HG03565 (cell line): ENCODE measurements at regions not wholly inside any gene's neighbourhood (a gene's known extent, or its start where the extent isn't known, plus 50 kb on each side); places are given as distances from the start of the nearest gene placed in this dataset.

Experiments used
- ATAC-seq: cut with Tn5 transposase; IDR thresholded peaks from one replicate; pipeline ENCODE4 v1.9.1; 2021; ENCODE audit warnings: mild to moderate bottlenecking, moderate library complexity; ENCODE audit not compliant: unreplicated experiment

DNA sequence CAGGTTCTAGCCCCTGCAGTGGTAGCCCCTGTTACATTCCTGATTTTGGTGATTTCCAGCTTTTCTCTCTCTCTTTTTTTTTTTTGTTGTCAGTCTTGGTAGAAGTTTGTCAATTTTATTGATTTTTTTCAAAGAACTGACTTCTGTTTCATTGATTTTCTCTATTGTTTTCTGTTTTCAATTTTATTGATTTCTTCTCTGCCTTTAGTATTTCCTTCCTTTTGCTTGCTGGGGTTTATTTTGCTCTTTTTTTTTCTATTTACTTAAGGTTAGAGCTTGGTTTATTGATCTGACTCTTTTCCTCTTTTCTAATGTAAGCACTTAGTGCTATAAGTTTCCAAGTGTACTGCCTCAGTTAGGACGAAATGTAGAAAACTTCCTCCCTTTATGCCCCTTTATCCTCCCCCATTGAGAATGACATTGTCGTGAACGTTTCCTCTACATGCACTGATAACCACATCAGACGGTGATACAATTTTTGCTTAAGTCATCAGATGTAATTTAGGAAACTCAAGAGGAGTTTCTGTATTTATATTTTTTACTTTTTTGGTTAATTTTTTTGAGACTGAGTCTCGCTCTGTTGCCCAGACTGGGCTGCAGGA is 81.1 kb upstream of the HS6ST1 start:
- ATAC-seq, result no peak

DNA sequence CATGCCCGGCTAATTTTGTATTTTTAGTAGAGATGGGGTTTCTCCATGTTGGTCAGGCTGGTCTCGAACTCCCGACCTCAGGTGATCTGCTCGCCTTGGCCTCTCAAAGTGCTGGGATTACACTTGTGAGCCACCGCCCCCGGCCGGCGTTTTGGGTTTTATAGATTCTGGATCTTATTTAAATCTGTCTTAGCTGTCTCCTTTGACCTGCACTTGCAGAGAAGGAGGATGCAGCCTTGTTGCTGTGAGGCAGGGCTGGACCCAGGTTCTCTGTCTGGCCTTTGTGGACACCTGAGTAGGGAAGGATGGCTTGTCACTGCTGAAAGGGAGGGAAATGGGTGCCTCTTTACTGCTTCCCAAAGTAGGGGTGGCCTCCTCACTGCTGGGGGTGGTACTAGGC is 83.0 kb upstream of the HS6ST1 start:
- ATAC-seq, result no peak

DNA sequence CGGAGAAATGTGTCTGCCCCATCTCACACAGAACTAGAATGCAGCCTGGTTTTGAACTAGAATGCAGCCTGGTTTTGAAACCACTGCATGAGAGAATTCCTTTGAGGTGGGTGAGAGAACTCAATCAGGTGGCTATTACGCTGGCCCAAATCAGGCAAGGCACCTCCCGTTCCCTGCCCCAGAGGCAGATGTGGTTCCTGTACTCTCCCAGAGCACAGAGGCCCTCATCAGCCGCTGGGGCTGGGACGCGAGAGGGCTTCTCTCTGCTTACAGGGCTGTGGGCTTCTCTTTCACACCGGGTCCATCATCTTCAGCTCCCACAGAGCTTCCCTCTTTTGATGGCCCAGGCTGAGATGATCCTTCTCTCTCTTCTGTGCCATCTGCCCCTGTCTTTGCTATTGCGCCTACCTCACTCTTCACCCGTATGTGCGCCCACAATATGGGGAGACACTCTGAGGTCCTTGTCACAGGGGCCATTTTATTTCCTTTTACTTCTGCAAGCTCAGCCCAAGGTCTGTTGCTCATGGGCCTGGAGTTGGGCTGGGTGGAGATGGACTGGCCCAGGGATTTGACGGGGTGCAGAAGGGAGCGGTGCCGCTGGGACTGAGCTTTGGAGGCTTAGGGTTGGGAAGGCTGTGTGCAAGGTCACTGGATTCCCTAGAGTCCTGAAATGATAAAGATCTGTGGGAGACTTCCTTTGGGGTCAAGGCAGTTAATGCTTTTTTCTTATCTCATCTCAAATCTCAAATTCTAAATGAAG is 84.4 kb upstream of the HS6ST1 start:
- ATAC-seq, result no peak

DNA sequence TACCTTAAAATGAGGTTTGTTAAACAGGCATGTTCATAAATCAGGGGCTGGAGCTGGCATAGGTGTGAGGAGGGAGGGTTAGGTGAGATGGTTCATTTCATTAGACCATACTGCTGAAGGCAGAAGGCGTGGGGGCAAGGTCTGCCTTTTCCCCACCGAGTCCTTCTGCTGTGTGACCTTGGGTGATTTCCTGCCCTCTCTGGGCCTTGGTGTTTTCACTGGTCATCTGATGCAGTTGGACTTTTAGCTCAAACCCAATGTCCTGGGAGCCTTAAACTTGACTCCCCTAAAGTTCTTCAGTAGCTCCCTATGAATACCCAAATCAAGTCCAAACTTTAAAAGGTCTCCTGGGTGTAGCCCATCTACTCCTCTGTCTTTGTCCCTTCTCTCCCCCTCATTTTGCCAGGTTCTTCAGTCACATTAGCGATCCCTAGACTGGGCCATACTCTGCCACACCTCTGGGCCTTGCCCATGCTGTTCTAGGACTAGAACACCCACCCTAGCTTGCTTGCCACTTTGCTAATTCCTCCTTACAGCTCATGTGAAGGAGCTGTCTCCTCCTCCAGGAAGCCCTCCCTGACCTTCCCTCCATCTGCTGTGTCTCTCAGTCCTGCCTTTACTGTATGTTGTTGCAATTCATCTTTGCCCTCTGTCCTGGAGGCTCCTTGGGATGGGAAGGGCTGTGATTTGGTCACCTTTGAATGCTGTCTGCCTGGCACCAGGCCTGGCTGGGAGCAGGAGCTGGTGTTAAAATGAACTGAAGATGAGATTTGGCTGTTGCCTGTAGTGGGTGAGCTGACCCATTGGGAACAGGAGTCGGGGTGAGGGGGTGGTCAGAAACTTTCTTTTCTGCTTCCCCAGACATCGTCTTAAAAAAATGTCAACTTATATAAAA is 85.4 kb upstream of the HS6ST1 start:
- no peak for ATAC-seq

DNA sequence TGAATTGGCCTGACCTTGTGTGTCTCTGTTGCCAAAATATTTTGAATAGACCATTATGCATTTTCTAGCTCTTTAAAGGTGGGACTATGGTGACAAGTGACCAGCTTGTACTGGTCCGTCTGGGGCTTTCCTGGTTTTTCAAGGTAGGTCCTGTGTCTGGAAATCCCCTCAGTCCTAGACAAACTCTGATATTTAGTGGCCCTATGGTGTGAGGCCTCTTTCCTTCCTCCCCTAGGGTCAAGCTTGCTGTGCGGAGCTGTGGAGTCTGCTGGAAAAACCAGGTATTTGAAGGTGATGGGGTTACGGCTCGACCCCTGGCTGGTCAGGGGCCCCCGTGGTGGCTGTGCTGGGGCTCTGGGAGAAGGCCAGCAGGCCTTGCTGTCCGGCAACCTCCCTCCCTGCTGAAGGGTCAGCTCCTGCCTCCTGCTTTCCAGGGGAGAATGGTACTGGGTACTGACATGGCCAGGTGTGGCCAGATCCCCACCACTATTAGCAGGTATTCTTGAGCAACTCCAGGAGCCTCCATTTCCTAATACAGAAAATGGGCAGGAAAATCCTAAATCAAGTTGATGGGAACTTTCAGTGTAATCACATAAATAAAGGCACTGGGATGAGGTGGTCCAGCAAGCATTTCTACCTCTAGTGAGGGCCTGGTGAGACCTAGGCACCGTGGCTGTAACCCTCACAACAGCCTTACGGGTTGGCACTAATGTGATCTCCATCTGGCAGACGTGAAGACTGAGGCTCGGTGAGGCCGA is 86.2 kb upstream of the HS6ST1 start:
- ATAC-seq, result no peak

DNA sequence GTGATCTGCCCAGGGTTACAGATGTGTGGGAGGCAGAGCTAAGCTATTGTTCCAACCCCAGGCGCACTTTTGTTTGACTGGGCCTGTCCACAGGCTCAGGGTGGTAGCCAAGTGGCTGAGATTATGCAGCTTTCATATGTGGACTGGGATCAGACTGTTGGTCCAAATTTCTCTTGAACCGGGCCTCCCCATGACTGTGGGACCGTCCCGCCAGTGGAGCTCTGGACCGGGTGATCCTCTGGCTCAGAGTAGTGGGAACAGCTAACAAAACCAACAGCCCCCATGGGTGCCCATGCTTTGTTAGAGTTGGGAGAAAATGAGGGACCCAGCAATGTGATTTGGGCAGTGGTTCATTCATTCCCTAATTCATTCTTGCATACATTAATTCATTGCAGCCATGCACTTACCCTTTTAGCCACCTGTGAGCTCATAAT is 86.8 kb upstream of the HS6ST1 start:
- ATAC-seq, result no peak

DNA sequence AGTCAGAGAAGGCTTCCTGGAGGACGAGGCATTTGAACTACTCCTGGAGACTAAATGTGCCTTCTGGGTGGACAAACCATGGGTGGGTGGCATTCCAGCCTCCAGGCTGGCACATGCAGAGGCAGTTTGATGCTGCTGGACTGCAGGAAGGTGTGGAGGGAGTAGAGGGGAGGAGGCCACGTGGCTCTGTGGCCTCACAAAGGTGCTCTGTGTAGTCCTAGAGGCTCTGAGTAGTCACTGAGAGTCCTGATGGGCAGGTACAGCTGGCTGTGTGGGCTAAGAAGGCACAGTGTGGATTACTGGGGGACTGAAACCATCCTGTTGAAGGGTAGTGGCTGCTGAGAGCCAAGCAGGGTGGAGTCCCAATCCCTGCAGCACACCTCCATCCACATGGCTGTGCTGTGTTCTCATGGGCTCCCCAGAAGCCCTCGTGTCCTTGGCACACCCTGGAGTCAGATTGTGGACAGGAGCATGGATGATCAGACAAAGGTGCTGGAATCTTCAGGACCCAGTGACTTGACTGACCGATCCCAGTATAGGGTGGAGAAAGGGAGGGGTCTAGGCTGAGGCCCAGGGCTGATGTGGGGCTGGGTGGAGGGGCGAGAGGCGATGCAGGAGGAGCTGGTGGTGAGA is 87.4 kb upstream of the HS6ST1 start:
- ATAC-seq, result no peak

DNA sequence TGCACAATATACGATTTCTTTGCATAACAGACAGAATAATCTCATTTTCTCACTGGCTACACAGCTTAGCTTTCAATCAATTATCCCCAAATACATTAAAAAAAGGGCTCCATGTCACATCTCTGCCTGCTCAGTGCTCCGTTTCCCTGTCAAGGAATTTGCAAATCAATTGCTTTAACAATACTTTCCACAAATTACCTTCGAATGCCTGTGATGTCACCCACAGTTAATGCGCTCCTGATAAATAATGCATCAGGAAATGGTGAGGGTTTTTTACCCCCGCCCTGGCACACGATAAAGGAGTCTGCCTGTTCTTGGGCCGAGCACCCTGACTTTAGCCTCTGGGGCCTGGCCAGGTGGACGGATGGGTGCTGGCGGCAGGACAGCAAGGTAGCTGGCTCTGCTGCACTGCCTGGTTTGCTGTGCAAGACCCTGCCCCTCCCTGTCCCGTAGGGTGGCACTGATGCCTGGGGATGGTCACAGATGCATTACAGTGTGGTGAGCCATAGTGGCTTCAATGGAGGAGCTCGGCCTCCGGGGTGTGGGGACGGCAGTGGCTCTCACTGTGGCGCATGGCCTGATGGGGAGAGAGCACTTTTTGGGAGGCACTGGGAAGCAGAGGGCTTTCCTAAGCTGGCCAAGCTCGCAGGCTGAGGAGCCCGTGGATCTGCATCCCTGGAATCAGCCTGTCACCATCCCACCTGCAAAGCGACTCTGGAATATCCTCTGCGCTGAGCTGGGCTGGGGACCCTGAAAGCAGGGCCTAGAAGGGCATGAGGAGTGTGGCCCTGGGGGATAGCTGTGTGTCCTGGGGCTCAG is 88.3 kb upstream of the HS6ST1 start:
- no peak for ATAC-seq

DNA sequence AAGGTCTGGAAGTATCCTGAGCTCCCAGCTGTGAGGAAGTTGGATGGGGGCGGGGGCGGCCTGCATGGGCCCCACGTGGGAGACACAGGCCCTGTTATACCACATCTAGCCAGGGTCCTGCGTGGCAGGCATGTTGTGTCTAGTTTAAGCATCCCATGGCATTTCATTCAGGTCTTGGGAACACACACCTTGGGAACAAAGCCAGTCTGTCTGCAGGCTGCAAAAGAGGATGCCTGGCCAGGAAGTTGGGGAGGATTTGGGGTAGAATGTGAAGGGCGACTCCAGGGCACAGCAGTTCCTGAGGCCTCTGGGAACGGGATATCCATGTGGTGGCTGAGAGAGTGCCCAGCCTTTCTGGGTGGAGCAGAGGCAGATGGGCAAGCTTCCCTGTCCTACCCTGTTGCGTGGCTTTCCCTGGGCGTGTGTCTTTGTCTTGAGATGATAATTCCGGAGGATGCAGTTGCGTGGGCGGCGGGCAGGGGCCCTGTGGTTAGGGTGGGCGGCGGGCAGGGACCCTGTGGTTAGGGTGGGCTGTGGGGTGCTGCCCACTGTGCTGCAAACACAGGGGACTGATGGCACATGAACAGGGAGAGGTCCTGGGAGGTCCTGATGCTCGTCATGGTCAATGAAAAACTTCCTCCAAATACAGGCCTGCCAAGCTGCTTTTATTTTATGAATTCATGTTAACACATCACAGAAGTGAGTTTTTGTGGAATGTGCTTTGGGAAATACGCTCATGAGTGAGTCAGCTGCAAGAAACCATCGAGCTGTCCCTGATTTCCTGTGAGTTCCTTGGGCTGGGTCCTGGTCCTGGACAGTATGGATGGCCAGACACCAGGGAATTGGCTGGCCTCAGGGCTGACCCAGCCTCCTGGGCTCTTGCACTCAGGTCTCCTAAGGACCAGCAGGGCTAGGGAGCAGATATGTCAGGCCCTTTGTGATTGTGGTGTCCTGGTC is 90.0 kb upstream of the HS6ST1 start:
- no peak for ATAC-seq

DNA sequence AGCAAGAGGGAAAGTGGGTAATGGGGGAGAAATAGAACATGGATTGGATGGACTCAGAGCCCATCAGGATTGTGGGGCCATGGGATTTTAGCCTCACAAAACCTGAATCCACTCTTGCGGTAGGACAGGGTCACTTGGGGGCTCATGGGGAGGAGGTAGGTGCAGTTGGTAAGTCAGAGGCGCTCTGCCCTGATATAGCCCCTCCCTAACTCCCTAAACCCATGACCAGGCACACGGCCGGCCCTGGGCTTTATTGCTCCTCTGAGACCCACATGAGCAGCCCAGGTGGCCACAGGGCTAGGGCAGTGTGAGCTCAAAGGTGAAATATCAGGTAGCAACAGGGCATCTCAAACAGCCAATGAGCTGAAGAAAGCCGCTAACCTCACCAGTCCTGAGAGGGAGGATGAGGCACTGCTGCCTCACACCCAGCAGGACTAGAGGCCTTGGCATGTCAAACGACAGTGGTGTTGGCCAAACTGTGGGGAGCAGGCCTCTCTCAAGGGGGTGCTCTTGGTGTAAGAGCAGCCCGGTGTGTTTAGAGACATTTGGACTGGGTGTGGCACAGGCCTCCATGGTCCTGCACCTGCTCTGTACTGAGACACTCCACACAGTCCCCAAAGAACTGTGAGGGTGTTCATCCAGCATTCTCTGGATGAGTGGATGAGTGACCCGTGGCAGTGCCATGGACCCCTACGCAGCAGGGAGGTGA is 90.8 kb upstream of the HS6ST1 start:
- ATAC-seq, result no peak

DNA sequence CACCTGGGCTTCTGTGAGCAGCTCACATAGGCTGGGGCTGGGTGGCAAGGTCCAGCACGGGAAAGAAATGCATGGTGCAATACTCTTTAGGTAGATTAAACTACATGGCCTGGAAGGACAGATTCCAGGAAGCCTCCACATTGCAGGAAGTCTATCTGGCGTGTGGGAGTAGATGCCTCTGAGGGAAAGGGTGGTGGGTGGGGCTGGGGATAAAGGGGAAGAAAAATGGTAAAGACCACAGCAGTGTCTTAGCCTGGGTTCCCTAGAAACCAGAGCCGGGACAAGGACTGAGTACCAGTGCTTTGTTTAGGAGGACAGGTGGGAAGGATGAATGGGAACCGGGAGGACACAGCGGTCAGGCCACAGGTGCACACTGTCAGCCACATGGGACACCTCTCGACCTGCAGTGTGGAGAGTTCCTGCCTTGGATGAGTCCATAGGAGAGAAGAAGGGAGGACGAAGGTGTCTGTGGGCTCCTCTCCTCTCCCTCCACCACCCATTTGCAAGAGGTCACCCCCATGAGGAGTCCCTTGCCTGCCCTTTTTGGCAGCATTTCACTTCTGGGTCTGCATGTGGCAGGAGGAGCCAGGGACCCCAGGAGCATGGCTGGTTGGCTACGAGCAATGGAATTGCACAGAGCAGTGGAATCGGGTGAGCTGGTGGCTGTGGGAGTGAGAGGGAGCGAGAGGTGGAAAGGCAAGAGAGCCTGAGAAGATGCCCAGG is 91.5 kb upstream of the HS6ST1 start:
- ATAC-seq, result no peak

DNA sequence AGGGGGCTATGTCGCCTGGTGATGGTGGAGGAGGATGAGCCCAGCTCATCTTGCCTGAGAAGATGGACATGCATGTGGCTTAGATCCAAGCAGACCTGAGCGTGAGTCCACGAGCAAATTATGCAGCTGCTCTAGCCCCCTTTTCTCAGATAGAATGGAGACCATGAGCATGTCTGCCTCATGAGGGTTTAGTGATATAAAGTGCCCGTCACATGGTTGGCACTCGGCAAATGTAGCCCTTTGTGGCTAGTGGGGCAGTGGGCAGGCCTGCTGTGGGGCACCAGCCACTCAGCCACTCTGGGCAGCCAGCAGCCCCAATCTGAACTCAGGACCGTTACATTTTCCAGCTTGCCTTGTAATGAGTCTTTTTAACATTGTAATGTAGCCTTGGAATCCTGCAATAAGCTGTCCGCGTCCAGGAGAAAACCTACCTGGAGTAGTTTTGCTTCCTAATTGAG is 92.1 kb upstream of the HS6ST1 start:
- ATAC-seq, result no peak

DNA sequence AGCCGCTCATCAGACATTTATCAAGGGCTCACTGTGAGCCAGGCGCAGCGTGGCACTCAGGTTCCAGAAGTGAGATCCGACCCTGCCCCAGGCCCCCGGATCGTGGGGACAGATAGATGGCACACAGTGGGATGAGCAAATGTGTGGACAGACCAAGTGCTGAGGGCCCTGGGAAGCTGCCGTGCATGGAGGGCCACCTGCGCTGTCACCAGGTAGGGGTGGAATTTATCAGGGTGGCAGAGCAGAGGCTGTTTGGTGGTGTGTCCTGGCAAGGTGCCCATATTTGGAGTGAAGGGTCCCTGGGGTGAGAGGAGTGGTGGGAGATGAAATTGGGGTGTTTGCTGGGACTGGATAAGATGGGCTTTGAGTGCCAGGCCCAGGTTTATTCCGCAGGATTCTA is 92.8 kb upstream of the HS6ST1 start:
- ATAC-seq, result no peak

DNA sequence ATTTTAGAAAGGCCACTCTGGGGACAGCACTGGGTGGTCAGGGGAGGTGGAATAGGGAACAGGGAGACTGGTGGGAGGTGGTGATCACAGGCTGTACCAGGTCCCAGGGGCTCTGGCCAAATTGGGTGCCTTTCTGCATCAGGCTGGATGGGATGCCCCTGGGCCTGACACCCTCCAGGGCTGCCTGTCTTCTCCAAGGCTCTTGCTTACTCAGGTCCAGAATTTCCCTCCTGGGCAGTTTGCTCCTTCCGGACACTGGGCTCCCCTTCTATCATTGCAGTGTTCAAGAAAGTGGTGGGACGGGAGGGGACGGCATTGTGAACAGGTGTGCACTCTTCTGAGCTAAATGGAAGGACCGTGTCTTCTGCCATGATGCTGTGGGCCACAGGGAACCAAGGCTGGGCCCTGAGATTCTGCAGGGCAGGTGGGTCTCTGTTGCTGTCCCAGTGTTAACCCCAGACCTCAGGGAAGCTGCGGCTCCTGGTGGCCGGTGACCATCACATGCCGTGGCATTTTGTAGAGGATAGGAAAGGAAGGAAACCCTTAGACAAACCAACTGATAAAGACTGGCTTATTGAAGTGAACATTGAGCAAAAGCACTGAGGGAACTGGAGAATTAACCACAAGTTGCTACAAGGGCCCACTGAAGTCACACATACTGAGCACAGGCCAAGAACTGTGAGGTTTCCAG is 93.7 kb upstream of the HS6ST1 start:
- no peak for ATAC-seq

DNA sequence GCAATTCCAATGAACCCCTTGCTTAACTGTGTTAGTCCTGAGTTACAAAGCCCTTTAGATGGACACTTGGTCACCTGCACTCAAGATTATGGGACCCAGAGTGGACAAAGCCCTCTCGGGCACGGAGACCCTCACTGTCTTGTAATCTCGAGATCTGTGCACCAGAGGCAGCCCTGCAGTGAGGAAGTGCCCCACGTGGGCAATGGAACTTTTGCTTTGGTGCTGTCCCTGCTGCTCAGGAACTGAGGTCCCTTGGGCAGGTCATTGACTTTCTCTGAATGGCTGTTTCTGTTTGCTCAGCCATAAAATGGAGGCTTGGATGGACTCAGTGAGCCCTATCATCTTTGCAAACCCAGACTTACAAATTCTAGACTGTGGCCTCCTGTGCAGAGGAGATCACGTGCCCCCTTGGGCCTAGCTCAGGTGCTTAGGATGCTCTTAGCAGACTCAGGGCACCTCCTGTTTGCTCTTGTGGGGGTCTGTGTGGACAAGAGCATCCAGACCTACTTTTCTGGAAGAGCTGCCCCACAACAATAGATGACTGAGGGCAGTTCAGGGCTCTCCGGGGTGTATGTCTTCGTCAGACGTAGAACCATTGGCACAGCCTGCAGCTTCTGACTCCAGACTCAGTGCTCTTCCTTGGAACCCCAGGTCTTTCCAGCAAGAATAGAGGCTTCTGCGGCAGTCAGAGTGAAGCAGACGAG is 94.5 kb upstream of the HS6ST1 start:
- no peak for ATAC-seq

DNA sequence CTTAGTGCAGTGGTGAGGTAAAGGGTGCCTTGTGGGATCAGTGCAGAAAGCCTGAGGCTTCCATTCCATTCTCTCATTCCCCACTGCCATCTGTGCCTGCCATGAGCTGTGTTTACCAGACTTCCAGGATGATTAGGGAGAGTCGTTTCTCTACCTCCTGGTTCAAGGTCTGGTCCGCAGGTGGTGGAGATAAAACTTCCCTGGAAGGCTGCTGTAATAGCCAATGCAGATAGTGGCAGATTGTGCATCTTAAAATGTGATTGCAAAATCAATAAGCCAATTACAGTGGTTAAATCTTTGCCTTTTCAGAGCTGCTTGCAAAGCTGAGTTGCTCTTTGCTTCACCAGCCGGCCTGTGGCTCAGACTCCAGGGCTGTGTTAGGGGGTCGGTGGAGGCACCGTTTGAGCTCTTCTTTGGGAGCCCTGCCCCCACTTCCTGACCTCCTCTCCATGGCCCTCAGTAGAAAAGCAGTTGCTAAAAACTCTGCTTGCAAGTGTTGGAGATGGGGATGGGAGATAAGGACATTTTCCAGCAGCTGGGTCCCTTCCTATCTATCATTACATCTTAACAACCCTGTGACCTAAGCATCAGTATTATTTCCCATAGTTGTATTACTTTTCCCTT is 95.2 kb upstream of the HS6ST1 start:
- no peak for ATAC-seq
